NCI-H446 treated with DMSO at 0.1 percent for 48 hours (cell line): ENCODE measurements at regions not wholly inside any gene's neighbourhood (a gene's known extent, or its start where the extent isn't known, plus 50 kb on each side); places are given as distances from the start of the nearest gene placed in this dataset.

Source experiments
- DNase-seq: peaks from one replicate; lab custom pipeline; 2025; lab: John Stamatoyannopoulos, UW

DNA sequence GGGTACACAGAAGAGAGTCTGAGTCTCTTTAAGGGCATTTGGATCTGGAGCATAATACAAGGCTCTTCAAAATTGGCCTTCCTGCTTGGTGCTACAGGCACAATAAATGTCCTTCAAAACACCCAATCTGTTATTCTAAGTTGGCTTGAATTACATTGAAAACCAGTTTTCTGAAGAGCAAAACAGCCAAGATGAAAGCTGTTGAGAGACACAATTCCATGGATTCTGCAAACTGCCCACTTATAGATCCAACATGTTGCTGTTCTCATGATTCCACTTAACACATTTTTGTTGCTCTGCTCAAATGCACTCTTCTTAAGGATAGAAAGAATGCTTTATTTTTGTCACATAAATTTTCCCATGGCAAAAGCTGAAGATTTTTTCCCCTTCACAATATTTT is 525.9 kb upstream of the CDH8 start:
- no peak for DNase-seq

DNA sequence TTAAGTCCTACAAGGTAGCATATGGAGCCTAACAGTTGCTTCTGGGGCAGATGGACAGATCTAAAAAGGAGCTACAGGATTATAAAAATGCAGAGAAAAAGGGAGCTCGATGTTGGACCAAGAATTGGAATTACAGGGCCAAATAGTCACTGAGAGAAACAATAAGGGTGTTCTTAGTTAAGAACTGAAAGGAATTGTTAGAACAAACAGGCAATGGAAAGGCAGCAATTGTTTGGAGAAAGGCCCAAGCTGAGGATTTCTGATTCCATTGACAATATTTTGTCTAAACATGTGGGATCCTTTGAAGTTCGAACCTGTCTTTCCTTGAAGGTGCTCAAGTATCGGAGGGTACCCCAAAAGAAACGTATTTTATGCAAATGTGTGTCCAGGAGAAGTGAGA is 513.6 kb upstream of the CDH8 start:
- DNase-seq = no peak

DNA sequence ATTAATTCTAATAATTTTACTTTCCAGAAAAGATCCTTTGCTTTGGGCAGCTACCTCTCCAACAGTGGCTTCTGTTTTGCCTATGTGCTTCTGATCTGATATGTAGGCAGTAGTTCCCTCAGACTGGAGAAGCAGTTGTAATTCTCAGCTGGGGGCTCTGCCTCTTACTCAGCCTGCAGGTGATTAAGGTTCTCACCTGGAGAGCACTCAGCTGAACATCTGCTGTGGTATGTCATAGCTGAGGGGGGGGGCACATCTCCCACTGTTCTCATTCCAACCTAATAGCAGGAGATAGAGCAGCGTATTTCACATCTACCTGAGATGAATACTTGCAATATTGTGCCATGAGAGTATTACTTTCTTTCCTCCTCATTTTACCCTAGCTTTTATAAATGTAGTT is 511.9 kb upstream of the CDH8 start:
- no peak for DNase-seq

DNA sequence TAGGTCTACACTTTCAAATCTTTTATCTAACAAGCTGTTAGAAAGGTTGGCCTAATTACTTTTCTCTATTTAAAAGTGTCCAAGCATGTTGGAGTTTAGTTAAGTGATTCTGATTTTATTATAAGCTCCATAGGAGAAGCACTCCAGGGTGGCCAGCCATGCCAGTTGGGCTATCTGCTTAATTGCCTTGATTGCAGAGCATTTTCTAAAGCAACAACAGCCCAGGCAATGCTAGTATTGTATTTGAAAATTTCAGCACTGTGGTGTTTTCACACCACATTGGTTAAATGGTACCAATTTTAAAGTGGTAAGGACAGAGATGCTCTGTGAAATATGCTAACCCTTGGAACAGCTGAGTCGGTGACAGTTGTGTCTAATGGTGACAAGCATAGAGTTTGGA is 510.5 kb upstream of the CDH8 start:
- no peak for DNase-seq

DNA sequence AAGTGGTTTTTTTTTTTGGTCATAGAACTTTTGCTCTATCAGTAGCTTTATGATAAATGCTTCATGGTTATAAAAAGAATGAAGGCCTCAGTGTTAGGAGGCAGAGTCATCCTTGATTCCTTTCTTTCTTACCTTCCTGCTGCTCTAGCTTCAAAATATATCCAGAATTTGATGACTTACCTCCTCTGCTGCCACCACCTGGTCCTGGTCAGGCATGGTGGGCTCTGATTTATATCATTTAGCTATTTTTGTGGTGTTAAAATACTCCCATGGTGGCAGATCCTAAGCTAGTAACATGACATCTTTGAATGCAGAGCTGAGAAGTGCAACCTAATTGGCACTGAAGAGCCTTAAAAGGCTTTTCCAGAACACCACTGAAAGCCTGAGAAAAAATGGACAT is 508.8 kb upstream of the CDH8 start:
- no peak for DNase-seq

DNA sequence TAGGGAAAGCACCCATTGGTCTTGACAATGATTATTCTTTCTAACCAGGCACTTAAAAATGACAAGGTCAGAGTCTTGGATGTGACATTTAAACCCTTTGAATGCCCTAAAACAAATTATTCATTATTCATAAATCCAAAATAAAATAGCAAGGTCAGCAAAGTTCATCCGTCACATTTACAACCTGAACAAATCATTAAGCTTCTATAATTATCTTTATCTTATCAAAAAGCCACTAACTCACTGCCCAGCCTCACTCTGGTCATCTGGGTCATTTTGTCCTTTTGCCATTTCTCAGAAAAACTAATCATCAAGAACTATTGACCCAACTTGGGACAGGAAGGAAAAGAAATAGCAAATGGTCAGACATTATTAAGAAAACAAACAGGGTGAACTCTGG is 507.3 kb upstream of the CDH8 start:
- DNase-seq = no peak

DNA sequence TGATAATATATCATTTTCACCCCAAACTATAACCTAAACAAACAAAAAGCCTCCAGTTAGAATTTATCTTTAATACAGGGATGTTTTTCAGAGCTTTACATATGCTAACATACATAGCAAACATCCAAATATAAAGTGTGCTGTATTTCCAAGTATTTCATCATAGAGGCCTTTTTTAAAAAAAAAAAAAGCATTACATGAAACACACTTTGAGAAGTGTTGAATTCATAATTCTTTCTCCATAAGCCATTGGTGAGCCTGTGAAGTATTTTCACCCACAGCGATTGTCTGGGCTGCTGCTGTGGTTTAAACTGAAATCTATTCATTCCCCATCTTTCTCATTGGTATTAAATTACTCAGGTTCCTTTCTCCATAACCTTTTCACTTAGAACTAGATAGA is 503.4 kb upstream of the CDH8 start:
- no peak for DNase-seq

DNA sequence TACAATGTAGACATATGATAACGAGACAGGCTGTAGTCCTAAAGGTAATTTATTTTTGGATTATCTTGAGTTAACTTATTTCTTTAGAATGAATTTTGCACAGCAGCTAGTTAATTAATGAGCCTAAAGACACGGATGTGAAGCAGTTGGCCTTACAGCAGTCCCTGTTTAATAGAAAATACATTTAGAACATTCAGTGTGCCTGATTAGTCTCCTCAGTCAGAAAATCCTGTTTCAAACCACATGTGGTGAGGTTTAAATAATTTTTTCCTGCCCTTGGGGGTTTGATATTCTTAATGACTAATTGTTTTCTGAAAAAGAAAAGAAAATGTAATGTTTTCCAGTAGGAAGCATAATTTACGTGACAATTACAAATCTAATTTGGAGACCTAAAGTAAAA is 494.2 kb upstream of the CDH8 start:
- DNase-seq = no peak

DNA sequence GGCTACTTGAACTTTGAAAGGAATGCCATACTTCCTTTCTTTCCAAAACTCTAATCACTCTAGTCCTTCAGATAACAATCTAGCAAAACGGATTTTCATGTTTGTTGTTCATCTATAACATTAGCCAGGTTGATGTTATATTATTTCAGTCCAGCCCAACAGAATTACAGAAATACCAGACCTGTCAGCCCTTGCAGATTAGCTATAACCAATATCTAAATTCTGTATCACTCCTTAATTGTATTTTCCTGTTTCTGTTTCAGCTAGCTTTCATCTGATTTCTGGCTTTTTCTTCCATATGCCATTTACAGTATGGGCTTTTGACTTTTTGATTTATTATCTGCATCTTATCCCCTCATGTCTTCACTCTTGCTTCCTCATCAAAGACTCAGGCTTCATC is 479.8 kb upstream of the CDH8 start:
- DNase-seq = no peak

DNA sequence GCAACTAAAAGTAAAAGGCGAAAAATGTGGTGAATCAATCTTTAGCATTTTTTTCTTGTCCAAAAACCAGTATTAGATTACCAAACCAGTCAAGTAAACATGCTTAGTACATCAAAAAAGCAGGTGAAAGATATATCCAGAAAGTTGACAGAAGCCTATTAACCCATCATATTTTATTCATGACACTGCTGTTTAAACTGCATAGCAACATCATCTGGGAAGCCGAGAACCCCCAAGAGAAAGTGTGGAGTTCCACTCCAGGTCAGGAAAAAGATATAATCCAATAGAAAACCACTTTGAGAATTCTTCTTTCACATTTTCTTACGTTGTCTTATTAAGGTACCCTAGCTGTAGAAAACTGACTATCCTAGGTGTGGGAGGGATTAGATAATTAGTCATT is 466.8 kb upstream of the CDH8 start:
- no peak for DNase-seq

DNA sequence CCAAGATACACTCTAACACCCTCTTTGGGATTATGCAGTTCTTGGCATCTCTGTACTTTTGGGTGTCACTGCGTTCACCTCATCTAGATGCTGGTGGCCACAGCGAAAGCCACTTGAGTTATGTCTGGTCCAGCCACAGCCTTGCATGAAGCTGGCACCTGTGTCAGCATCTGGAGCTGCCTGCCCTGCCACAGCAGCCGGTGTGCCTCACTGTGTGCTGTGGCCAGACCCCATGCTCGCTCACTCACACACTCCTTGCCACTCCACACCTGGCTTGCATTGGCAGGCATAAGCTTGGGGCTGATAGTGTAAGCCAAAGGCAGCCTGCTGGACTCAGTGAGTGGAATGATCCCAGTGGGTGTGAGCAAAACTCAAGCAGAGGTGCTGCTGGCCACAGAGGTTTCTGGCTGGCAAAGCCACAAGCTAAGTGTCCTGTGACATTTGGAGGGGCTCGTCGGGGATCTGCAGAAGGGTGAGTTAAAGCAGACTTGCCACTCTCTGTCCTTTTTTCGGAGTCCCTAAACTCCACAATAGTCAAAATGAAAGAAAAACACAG is 442.7 kb upstream of the CDH8 start:
- DNase-seq = no peak

DNA sequence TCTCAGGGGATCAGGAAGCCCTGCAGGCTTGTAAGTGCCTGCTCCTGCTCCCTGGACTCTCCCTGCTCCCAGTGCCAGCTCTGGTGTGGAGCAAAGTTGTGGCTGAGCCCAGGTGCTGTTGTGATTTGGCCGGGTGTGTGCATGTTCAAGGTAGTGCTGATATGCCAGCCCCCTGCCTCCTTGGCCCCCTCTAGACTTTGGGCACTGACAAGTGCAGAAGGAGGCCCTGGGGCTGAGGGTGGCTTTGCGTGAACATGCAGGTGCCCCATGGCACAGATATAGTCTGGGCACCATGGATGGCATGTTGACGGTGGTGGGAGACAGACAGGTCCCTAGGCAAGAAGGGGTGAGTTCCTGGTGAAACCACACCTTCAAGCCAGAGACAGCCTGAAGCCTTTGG is 441.6 kb upstream of the CDH8 start:
- DNase-seq = no peak

DNA sequence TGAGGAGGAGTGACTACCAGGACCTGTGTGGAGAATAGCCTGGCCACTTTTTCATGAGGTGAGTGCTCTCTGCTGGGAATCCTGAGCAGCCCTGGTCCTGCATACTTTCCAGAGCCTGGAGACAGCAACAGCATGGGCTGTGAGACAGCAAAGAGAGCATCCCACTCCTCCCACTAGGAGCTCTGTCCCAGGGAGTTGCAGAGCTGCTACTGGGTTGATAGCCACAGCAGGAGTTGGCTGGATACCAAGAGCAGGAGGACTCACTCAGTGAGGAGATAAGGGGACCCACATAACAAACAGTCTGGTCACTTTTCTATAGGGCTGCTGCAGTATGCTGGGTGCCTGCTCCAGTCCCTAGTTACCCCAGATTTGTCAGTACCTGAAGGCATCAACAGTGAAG is 439.3 kb upstream of the CDH8 start:
- DNase-seq = no peak

DNA sequence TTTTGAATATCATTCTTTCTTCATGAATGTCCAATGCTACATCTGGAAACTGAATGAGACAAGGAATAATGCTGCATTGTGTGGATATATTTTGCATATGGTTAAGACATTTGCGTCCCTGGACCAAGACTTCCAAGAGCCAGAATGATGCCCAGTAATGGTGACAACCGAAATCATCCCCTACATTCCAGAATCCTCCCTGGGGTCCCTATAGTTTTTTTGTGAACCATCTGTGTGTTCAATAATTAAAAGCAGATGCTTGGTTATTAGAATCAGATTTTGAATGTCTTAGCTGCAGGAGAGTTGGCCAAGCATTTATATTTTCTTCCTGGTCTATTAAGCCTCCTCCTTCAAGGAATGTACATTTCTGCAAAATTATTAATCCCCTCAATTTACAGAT is 426.7 kb upstream of the CDH8 start:
- no peak for DNase-seq

DNA sequence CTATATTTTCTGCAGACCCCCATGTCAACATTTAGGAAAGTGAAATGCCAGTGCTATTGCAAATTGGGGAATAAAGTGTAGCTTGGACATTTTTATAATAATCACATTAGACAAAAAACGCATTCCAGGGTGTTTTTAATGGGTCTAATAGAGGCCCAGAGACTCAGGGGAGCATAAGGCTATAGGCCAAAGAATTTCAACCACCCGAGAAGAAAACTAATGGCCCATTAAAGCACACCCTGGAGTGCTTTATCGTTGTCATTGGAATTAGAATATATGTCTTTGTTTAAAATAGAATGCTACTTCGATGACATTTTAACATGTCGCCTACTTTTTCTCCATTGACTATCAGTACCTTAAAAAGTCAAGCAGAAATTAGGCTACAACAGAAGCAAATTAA is 414.1 kb upstream of the CDH8 start:
- DNase-seq = no peak

DNA sequence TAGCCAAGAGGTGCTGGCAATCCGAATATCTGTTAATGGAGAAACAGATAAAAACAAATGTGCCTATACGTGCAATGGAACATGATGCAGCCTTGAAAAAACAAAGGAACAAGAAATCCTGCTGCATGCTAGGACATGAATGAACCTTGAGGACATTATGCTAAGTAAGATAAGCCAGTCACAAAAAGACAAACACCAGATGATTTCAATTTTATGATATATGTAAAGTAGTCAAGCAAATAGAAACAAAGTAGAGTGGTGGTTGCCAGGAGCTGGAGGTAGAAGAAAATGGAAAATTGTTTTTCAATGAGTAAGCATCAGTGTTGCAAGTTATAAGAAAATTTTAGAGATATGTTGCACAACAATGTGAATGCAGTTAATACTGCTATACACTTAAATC is 409.7 kb upstream of the CDH8 start:
- DNase-seq = no peak

DNA sequence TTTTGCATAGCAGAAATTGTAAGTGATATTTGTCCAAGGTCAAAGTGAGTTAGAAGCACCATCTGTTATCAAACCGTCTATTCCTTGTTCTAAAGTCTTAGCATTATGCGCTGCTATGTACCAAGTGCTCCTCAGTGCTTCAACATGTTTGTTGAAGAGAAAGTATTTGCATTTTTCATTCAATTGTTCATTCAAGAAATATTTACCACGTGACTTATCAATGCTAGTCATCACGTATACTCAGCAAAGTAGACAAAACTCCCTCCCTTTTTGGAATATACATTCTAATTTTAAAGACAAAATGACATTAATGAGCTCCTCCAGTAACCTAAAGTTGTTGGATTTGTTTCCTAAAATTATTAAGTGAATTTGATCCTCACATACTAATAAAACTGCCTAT is 388.0 kb upstream of the CDH8 start:
- no peak for DNase-seq

DNA sequence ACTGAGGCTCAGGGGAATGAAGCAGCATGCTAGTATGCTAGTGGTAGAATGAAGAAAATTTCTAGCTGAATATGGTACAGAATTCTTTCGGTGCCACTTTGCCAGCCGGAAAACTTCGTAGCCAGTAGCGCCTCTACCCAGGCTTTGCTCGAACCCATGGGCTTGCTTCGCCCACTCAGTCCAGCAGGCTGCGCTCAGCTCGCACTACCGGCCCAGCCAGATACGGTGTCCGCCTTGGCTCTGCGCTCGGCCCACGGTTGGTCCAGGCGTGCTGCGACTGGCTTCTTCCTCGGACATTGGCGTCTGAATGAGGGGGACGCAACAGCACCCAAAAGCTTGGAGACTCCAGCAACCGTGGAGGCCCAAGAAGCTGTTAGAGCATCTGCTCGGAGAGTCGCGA is 372.5 kb upstream of the CDH8 start:
- no peak for DNase-seq

DNA sequence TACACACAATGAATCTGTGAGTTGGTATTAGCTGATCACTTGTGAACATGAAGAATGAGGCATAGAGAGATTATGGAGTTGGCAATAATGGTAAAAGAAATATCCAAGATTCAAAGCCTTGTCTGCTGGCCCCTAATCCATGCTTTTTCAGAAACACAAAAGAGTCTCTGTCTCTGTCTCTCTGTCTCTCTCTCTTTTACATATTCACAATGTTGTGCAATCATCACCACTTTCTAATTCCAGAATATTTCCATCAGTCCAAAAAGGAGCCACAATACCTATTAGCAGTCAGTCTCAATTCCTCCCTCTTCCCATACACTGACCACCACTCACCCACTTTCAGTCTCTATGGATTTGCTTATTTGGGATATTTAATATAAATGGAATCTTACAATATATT is 370.1 kb upstream of the CDH8 start:
- DNase-seq = no peak

DNA sequence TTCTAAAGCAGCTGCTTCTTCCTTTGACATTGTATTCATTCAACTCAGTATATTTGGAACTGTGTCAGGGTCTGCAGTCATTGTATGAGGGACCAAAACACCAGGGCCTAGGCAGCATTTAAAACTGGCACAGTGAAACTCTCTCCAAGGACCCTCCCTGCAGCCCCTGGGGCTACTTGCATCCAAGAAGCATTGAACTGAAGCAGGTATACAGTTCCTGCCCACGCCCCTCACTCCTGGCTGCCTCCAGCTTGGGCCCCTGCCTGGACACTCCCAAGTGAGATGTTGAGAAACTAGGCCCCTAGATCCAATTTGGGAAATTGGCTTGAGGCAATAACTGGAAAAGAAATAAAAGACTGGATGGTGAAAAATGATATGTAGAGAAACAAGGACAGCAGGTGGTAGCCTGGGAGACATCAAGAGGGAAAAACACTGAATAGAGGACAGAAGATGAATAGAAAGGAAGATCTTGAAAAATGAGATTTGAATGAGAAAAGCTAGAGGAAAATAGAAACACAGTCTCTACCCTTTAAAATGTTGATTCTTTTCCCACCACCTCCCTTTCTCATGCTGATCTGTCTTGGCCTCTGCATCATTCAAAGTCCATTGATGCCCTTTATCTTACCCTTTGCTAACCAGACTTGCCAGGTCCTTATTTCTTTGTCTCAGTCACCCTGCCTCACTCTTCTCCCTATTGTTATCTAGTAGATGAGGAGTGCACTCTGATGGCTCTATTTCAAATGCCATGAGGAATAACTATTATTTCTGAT is 368.8 kb upstream of the CDH8 start:
- DNase-seq = no peak

DNA sequence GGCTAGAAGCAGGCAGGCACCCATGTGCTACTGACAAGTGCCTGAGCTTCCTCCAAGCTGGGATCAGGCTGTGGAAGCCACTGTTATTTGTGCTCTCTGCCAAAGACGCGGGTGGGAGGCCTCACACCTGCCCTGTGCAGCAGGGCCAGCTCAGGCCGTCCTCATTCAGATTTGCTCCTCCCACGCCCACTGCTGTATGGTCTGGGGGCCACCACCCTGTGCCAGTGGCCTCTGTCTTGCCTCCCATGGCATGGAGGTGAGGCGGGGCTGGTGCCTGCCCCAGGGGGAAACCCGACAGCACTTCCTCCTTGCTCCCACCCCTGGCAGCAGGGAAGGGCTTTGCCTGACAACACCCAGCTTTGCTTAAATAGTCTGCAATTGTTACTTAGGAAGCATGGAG is 356.5 kb upstream of the CDH8 start:
- DNase-seq = no peak

DNA sequence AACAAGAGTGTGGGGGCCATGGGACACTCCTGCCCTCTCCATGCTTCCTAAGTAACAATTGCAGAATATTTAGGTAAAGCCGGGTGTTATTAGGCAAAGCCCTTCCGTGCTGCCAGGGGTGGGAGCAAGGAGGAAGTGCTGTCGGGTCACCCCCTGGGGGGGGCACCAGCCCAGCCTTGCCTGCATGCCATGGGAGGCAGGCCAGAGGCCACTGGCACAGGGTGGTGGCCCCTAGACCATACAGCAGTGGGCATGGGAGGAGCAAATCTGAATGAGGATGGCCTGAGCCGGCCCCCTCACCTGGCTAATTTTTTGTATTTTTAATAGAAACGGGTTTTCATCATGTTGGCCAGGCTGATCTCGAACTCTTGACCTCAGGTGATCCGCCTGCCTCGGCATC is 355.7 kb upstream of the CDH8 start:
- no peak for DNase-seq

DNA sequence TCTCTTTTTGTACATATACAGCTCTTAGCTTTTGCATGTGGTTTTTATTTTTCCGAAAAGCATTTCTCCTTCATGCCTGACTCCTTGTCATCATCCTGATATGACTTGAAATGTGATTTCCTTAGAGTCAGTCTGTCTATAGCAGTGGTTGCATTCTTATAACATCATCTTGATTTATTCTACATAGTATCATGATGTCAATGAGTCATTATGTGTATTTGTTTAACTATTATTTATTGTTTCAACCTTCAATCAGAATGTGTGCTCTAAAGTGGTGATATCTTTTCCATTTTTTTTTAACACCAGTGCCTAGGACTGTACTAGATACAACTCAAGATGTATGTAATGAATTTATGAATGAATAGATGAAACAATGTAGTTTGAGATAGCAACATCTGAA is 354.9 kb upstream of the CDH8 start:
- no peak for DNase-seq

DNA sequence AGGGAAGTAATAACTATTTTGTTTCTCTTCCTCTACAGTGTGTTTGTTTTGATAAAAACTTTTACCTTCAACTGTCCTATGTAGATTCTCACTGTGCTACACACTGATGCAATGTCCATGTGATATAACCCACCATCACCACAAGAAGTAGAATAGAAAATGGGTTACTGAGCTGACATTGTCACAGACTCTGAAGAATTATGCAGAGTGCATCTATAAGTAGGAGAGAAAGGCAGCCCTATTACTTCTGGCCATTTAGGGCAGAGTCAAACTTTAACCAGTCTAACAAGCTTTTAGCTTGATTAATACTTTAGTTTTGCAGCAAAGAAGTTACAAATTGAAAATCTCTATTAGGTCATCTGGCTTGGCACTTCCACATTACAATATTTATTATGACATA is 354.0 kb upstream of the CDH8 start:
- DNase-seq = no peak
